H1 (cell line): ENCODE measurements at regions not wholly inside any gene's neighbourhood (a gene's known extent, or its start where the extent isn't known, plus 50 kb on each side); places are given as distances from the start of the nearest gene placed in this dataset.

ENCODE experiments used
- ATF2 ChIP-seq: IDR thresholded peaks from 2 replicates; pipeline ENCODE4 v1.6.1; 2012; ENCODE audit warnings: low read length, inconsistent platforms
- CREB1 ChIP-seq: IDR thresholded peaks from 2 replicates; pipeline ENCODE4 v1.6.1; 2012; ENCODE audit warnings: inconsistent platforms
- CTCF ChIP-seq, 3 experiments: IDR thresholded peaks; 1 replicate in 2 of 3; 2 replicates in 1 of 3; pipeline versions ENCODE4 v1.5.1 to v1.6.1; 2011; ENCODE audit warnings: low read length in 3 of 3, mild to moderate bottlenecking in 3 of 3, inconsistent platforms in 2 of 3, low read depth in 1 of 3, moderate library complexity in 1 of 3; ENCODE audit not compliant: insufficient read depth in 1 of 3; ENCODE audit errors: control extremely low read depth in 1 of 3
- KDM1A ChIP-seq: fragments of 200-600, 300-600 bp; sonication (generic); IDR thresholded peaks from 2 replicates; pipeline ENCODE4 v1.7.1; 2016; ENCODE audit warnings: mild to moderate bottlenecking, low read length, borderline replicate concordance
- KDM5A ChIP-seq: fragments of 200-600 bp; IDR thresholded peaks from 2 replicates; pipeline ENCODE4 v1.7.1; 2012; ENCODE audit warnings: mild to moderate bottlenecking, low read length, inconsistent platforms, mixed read lengths
- MAX ChIP-seq: IDR thresholded peaks from 2 replicates; pipeline ENCODE4 v1.6.1; 2012; ENCODE audit warnings: inconsistent platforms
- POLR2AphosphoS5 ChIP-seq: IDR thresholded peaks from 2 replicates; pipeline ENCODE4 v1.6.1; 2011; ENCODE audit warnings: low read depth, low read length
- YY1 ChIP-seq: IDR thresholded peaks from 2 replicates; pipeline ENCODE4 v1.6.1; 2011; ENCODE audit warnings: low read depth, mild to moderate bottlenecking, low read length

- no peak for TF ChIP-seq CREB1
- no peak for TF ChIP-seq MAX
- no peak for TF ChIP-seq YY1
- no peak for TF ChIP-seq CTCF (IDR thresholded peaks at IDR 0.05; ENCODE audit: control extremely low read depth in 1 of 3, insufficient read depth in 1 of 3, low read depth in 1 of 3, low read length in 3 of 3)
- no peak for TF ChIP-seq POLR2AphosphoS5
- no peak for TF ChIP-seq KDM1A
- no peak for TF ChIP-seq ATF2
- TF ChIP-seq KDM5A = no peak
Measured at GRCh38 chr12:45596366-45596765, 133.1 kb upstream of the ARID2 start.
